Fibroblast of the aortic adventitia (primary cell): ENCODE measurements at regions not wholly inside any gene's neighbourhood (a gene's known extent, or its start where the extent isn't known, plus 50 kb on each side); places are given as distances from the start of the nearest gene placed in this dataset.

Experiments
- DNase-seq: peaks from one replicate; pipeline ENCODE4 v3.0.0-alpha.2; 2010; ENCODE audit warnings: low read depth
- H3K4me3 ChIP-seq: 2 replicates; pipeline ENCODE4 v1.5.1; 2011; ENCODE audit warnings: low read depth, mild to moderate bottlenecking, control low read depth, low read length, moderate library complexity
- CTCF ChIP-seq: IDR thresholded peaks from 2 replicates; pipeline ENCODE4 v1.5.1; 2011; ENCODE audit warnings: mild to moderate bottlenecking, low read length, control low read depth, inconsistent platforms; ENCODE audit not compliant: insufficient read depth

GRCh38 chr2:220410296-220410695 lies 782.9 kb downstream of the SLC4A3 start:
- no peak for DNase-seq

GRCh38 chr2:220417503-220417902 lies 790.1 kb downstream of the SLC4A3 start:
- no peak for TF ChIP-seq CTCF
- H3K4me3 ChIP-seq: no peak overlapping the region
- no peak for DNase-seq

More at GRCh38 chr2:220410296-220410695, 782.9 kb downstream of the SLC4A3 start:
- H3K4me3 ChIP-seq: no peak overlapping the region
- no peak for TF ChIP-seq CTCF

- no peak for TF ChIP-seq CTCF
- no peak overlapping the region for H3K4me3 ChIP-seq
- DNase-seq: no peak
These were observed 792.2 kb downstream of the SLC4A3 start for GRCh38 chr2:220419647-220420046.

GRCh38 chr2:220420820-220421219 lies 793.4 kb downstream of the SLC4A3 start:
- no peak overlapping the region for H3K4me3 ChIP-seq
- no peak for TF ChIP-seq CTCF
- DNase-seq: no peak

GRCh38 chr2:220422676-220423075 lies 795.2 kb downstream of the SLC4A3 start:
- H3K4me3 ChIP-seq: no peak overlapping the region

GRCh38 chr2:220424561-220424960 lies 797.1 kb downstream of the SLC4A3 start:
- no peak for TF ChIP-seq CTCF
- DNase-seq: no peak
- no peak overlapping the region for H3K4me3 ChIP-seq

More at GRCh38 chr2:220422676-220423075, 795.2 kb downstream of the SLC4A3 start:
- TF ChIP-seq CTCF: no peak
- DNase-seq: no peak

GRCh38 chr2:220432645-220433044 lies 805.2 kb downstream of the SLC4A3 start:
- DNase-seq: no peak
- H3K4me3 ChIP-seq: no peak overlapping the region
- TF ChIP-seq CTCF: no peak
